WERI-Rb-1 (cell line): ENCODE measurements at regions not wholly inside any gene's neighbourhood (a gene's known extent, or its start where the extent isn't known, plus 50 kb on each side); places are given as distances from the start of the nearest gene placed in this dataset.

Source experiments
- DNase-seq: peaks from one replicate; pipeline ENCODE4 v3.0.0-alpha.2; 2020
- H3K27ac ChIP-seq: fragments of 250-450 bp; sonication (Bioruptor Pico); 2 replicates; pipeline ENCODE4 v1.5.1; 2020; ENCODE audit warnings: mild to moderate bottlenecking, moderate library complexity
- H3K27me3 ChIP-seq: fragments of 250-450 bp; sonication (Bioruptor Pico); 2 replicates; pipeline ENCODE4 v1.5.1; 2021; ENCODE audit warnings: mild to moderate bottlenecking, low read depth, moderate library complexity; ENCODE audit not compliant: insufficient read depth, severe bottlenecking
- H3K36me3 ChIP-seq: fragments of 250-450 bp; sonication (Bioruptor Pico); 2 replicates; pipeline ENCODE4 v1.5.1; 2020; ENCODE audit warnings: mild to moderate bottlenecking, moderate library complexity
- H3K4me3 ChIP-seq: 2 replicates; pipeline ENCODE4 v1.5.1; 2011; ENCODE audit warnings: low read depth, mild to moderate bottlenecking, control low read depth, low read length
- H3K9me3 ChIP-seq: fragments of 250-450 bp; sonication (Bioruptor Pico); 2 replicates; pipeline ENCODE4 v1.5.1; 2021; ENCODE audit warnings: mild to moderate bottlenecking, moderate library complexity; ENCODE audit not compliant: severe bottlenecking
- TF ChIP-seq, protein P1 (sequence below): IDR thresholded peaks from 2 replicates; pipeline ENCODE4 v1.5.1; 2011; ENCODE audit warnings: low read depth, mild to moderate bottlenecking, control low read depth, inconsistent platforms, low read length

DNA sequence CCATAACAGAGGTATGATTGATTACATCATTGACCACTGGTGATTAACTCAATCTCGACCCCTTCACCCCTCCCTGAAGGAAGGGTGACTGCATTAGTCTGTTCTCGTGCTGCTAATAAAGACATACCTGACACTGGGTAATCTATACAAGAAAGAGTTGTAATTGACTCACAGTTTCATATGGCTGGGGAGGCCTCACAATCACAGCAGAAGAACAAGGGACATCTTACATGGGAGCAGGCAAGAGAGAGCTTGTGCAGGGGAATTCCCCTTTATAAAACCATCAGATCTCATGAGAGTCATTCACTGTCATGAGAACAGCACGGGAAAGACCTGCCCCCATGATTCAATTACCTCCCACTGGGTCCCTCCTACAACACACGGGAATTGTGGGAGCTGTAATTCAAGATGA is 55.9 kb upstream of the TMCC3 start:
- H3K27me3 ChIP-seq: no peaks in the 10 kb centered on the region

DNA sequence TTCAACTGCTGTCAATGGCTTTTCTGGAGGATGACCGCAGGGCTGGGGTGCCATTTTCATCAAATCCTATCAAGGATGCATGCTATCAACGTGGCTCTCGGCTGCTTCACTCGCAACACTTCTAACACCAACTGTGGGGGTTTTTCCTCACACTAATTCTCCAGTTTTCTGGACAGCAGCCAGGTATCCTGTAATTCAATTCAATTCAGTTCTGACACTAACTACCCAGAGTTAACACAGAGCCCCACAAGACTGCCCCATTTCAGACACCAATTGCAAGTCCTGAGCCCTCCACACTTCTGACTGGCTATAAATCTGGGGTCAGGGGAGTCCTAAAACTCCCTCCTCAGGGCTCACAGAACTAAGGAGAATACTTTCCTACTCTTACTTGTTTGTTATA is 55.3 kb upstream of the TMCC3 start:
- Histone ChIP-seq H3K27ac (no peak overlapping the region), H3K4me3 (no peak overlapping the region), H3K36me3 (no peaks in the 10 kb centered on the region), H3K27me3 (no peaks in the 10 kb centered on the region), H3K9me3 (no peaks in the 10 kb centered on the region)
- no peak for DNase-seq
- TF ChIP-seq, protein P1, sequence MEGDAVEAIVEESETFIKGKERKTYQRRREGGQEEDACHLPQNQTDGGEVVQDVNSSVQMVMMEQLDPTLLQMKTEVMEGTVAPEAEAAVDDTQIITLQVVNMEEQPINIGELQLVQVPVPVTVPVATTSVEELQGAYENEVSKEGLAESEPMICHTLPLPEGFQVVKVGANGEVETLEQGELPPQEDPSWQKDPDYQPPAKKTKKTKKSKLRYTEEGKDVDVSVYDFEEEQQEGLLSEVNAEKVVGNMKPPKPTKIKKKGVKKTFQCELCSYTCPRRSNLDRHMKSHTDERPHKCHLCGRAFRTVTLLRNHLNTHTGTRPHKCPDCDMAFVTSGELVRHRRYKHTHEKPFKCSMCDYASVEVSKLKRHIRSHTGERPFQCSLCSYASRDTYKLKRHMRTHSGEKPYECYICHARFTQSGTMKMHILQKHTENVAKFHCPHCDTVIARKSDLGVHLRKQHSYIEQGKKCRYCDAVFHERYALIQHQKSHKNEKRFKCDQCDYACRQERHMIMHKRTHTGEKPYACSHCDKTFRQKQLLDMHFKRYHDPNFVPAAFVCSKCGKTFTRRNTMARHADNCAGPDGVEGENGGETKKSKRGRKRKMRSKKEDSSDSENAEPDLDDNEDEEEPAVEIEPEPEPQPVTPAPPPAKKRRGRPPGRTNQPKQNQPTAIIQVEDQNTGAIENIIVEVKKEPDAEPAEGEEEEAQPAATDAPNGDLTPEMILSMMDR: no peak

More for the DNA sequence above, 55.9 kb upstream of the TMCC3 start:
- H3K9me3 ChIP-seq: no peaks in the 10 kb centered on the region
- H3K4me3 ChIP-seq: no peak overlapping the region
- TF ChIP-seq, protein P1: no peak
- no peak overlapping the region for H3K27ac ChIP-seq
- H3K36me3 ChIP-seq: no peaks in the 10 kb centered on the region
- DNase-seq: no peak

GRCh38 chr12:94704452-94705306 is 54.3 kb upstream of the TMCC3 start:
- no peak for DNase-seq
- H3K27ac ChIP-seq: no peak overlapping the region

DNA sequence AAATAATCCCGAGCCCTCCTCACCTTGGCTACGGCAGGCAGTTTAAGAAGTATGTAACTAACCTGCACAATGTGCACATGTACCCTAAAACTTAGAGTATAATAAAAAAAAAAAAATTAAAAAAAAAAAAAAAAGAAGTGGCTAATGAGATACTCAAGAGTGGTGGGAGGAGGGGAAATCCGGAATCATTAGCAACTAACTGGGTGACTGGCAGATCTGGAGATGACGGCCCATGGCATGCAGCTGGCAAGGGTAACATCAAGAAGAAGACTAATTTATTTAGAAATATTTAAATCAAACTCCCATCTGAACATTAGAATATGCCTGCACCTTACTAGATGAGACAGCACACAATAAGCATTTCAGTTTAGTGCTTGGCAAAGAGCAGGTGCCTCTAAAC is 52.3 kb upstream of the TMCC3 start:
- Histone ChIP-seq H3K27ac (no peak overlapping the region), H3K27me3 (no peaks in the 10 kb centered on the region), H3K4me3 (no peak overlapping the region), H3K9me3 (no peaks in the 10 kb centered on the region), H3K36me3 (no peaks in the 10 kb centered on the region)
- TF ChIP-seq, protein P1: no peak
- no peak for DNase-seq

More at GRCh38 chr12:94704452-94705306, 54.3 kb upstream of the TMCC3 start:
- Histone ChIP-seq H3K4me3 (no peak overlapping the region), H3K27me3 (no peaks in the 10 kb centered on the region), H3K36me3 (no peaks in the 10 kb centered on the region), H3K9me3 (no peaks in the 10 kb centered on the region)
- TF ChIP-seq, protein P1: no peak

DNA sequence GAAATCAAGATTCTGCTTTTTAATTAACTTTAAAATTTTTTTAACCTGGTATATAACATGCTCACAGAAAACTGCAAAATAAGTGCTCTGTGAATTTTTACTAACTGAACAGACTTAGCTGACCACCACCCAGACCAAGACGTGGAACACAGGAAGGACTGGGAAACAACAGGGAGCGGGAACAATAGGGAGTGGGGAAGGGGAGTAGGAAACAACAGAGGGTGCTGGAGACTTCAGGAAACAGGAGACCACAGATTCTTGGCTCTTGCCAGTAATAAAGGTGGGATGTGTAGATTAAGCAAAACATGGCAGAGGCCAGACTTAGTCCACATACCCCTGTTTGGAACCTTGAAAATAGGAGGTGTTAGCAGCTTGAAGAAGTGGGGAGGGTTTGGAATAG is 51.4 kb upstream of the TMCC3 start:
- H3K4me3 ChIP-seq: no peak overlapping the region
- H3K27me3 ChIP-seq: no peaks in the 10 kb centered on the region
- H3K9me3 ChIP-seq: no peaks in the 10 kb centered on the region
- no peak overlapping the region for H3K27ac ChIP-seq
- TF ChIP-seq, protein P1: no peak
- H3K36me3 ChIP-seq: no peaks in the 10 kb centered on the region
- DNase-seq: no peak
